ENCODE measurements at regions not wholly inside any gene's neighbourhood (a gene's known extent, or its start where the extent isn't known, plus 50 kb on each side); places are given as distances from the start of the nearest gene placed in this dataset.

DNA sequence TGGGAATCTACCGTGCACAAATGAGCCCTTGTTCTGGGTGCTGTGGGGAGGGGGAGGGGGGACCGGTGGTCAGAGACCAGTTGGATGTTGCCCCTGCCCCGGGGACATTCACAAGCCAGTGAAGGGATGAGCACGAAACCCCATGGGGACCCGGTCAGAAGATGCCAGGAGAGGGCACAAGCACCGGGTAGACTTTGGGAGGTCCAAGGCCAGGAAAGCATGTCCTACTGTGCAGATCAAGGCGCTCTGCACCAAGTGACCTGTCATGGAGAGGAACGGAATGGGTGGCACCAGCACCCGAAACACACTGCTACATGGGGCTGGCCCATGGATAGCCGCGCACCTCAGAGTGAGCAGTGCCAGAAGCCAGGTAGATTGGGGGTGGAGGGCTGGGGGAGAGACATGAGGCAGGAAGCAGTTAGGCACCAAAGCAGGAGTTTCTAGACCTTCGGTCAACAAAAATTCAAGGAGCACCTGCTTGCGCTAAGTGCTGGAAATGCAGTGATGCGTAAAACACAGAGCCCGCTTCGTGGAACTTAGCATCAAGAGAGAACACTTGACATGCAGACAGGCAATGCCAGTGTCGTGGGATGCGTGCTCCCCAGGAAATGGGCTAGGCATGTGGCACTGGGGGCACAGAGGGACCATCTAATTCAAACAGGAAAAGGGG is 99.1 kb downstream of the CPN2 start:
- 88 to 89% methylated on average over 17 to 18 of the region's 18 CpGs for WGBS, 2 donors
- ATAC-seq (no peak), DNase-seq (no peak)
- TF ChIP-seq POLR2A (IDR thresholded peaks at IDR 0.05) (no peak), CTCF (IDR thresholded peaks at IDR 0.05) (no peak)
- Histone ChIP-seq H3K27me3 (no peaks in the 10 kb centered on the region), H3K9me3 (no peaks in the 10 kb centered on the region), H3K4me3 (no peak overlapping the region), H3K4me1 (peaks cover 15% of the 10 kb centered on the region), H3K27ac (no peak overlapping the region), H3K36me3 (replicated peaks in 1 of 2; ENCODE audit: insufficient read depth in 1 of 2, low read depth in 2 of 2) (no peaks in the 10 kb centered on the region)
- intact Hi-C loops (cut with DNase I), result no loop called here

- Histone ChIP-seq H3K4me3 (no peak overlapping the region), H3K9me3 (no peaks in the 10 kb centered on the region), H3K36me3 (replicated peaks in 1 of 2; ENCODE audit: insufficient read depth in 1 of 2, low read depth in 2 of 2) (no peaks in the 10 kb centered on the region), H3K27me3 (no peaks in the 10 kb centered on the region), H3K27ac (no peak overlapping the region), H3K4me1 (peaks cover 15% of the 10 kb centered on the region)
- DNase-seq, result no peak
- no peak for TF ChIP-seq CTCF (IDR thresholded peaks at IDR 0.05)
- no peak for TF ChIP-seq POLR2A (IDR thresholded peaks at IDR 0.05)
- WGBS, 2 donors, result 70 to 75% methylated on average over 4 of the region's 4 CpGs
- no peak for ATAC-seq
- intact Hi-C loops (cut with DNase I), result no loop called here
Observed at GRCh38 chr3:194253270-194253669, 97.9 kb downstream of the CPN2 start.

DNA sequence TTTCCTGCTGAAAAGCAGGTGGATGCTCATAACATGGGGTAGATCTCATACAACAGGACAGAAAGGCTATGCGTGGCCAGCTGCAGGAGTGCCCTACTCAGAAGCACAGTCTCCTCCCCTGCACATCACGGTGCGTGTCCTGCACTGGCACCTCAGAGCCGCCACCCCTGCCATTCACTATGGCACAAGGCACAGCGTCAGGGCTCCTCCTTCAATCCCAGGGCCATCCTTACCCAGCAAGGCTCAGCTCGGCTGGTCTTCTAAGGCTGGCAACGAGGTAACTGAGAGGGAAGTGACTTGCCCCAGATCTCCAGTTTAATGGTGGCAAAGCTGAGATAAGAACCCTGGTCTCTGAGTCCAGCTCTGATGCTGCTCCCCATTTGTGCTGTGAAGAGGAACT is 97.1 kb downstream of the CPN2 start:
- Histone ChIP-seq H3K36me3 (replicated peaks in 1 of 2; ENCODE audit: insufficient read depth in 1 of 2, low read depth in 2 of 2) (no peaks in the 10 kb centered on the region), H3K27me3 (no peaks in the 10 kb centered on the region), H3K27ac (no peak overlapping the region), H3K4me3 (no peak overlapping the region), H3K4me1 (peaks cover 15% of the 10 kb centered on the region), H3K9me3 (no peaks in the 10 kb centered on the region)
- DNase-seq, result no peak
- TF ChIP-seq POLR2A (IDR thresholded peaks at IDR 0.05) (no peak), CTCF (IDR thresholded peaks at IDR 0.05) (no peak)
- intact Hi-C loops (cut with DNase I), result no loop called here
- 73 to 83% methylated on average over 4 to 7 of the region's 7 CpGs for WGBS, 2 donors
- ATAC-seq, result no peak

GRCh38 chr3:194255252-194256039 is 95.7 kb downstream of the CPN2 start:
- DNase-seq, result peak in 2 of 4 donors; percentile 37 to 62
- intact Hi-C loops (cut with DNase I), result no loop called here
- no peak for TF ChIP-seq CTCF (IDR thresholded peaks at IDR 0.05)
- no peak for TF ChIP-seq POLR2A (IDR thresholded peaks at IDR 0.05)
- Histone ChIP-seq H3K4me1 (peaks cover 9% of the 10 kb centered on the region), H3K4me3 (no peak overlapping the region), H3K9me3 (no peaks in the 10 kb centered on the region), H3K27ac (peak overlapping the region in 1 of 4 donors; percentile 19), H3K27me3 (no peaks in the 10 kb centered on the region), H3K36me3 (replicated peaks in 1 of 2; ENCODE audit: insufficient read depth in 1 of 2, low read depth in 2 of 2) (no peaks in the 10 kb centered on the region)
- WGBS, 2 donors, result 58 to 75% methylated on average over 15 to 19 of the region's 19 CpGs
- ATAC-seq, result peak; percentile 53

Data from body of pancreas (tissue), 4 donors.